Kasumi-1 (cell line): ENCODE measurements at regions not wholly inside any gene's neighbourhood (a gene's known extent, or its start where the extent isn't known, plus 50 kb on each side); places are given as distances from the start of the nearest gene placed in this dataset.
"Not testable (repeated sequence)": the region's sequence is repeated elsewhere in the genome, so short reads cannot be mapped to it uniquely, and the experiment has no call there.

Experiments
- DNase-seq, 2 experiments: peaks; one replicate each; lab custom pipeline; 2025; lab: John Stamatoyannopoulos, UW

GRCh38 chr10:108598831-108599230 lies 1324.5 kb downstream of the XPNPEP1 start:
- no peak for DNase-seq

GRCh38 chr10:108598320-108598695 lies 1325.0 kb downstream of the XPNPEP1 start:
- no peak for DNase-seq

- no peak for DNase-seq
Observed at GRCh38 chr10:108597657-108598319, 1325.5 kb downstream of the XPNPEP1 start.

GRCh38 chr10:108597031-108597430 lies 1326.3 kb downstream of the XPNPEP1 start:
- DNase-seq, result no peak

- DNase-seq, result no peak
Observed at GRCh38 chr10:108592956-108593355, 1330.4 kb downstream of the XPNPEP1 start.

GRCh38 chr10:108591417-108591816 lies 1331.9 kb downstream of the XPNPEP1 start:
- no peak for DNase-seq

GRCh38 chr10:108586424-108586823 lies 1336.9 kb downstream of the XPNPEP1 start:
- no peak for DNase-seq

GRCh38 chr10:108583877-108584276 lies 1339.4 kb downstream of the XPNPEP1 start:
- DNase-seq, result no peak

- DNase-seq, result no peak
Observed at GRCh38 chr10:108582888-108583287, 1340.4 kb downstream of the XPNPEP1 start.

GRCh38 chr10:108582387-108582786 lies 1340.9 kb downstream of the XPNPEP1 start:
- no peak for DNase-seq

- DNase-seq, result no peak
Observed at GRCh38 chr10:108578258-108578657, 1345.1 kb downstream of the XPNPEP1 start.

GRCh38 chr10:108574233-108574632 lies 1349.1 kb downstream of the XPNPEP1 start:
- no peak for DNase-seq

- no peak for DNase-seq
Observed at GRCh38 chr10:108568824-108569223, 1354.5 kb downstream of the XPNPEP1 start.

GRCh38 chr10:108567899-108568752 lies 1355.2 kb downstream of the XPNPEP1 start:
- no peak for DNase-seq

GRCh38 chr10:108566316-108567107 lies 1356.8 kb downstream of the XPNPEP1 start:
- DNase-seq, result no peak

GRCh38 chr10:108562105-108562504 lies 1361.2 kb downstream of the XPNPEP1 start:
- DNase-seq, result no peak

GRCh38 chr10:108561649-108562048 lies 1361.7 kb downstream of the XPNPEP1 start:
- DNase-seq, result no peak

GRCh38 chr10:108560488-108560887 lies 1362.8 kb downstream of the XPNPEP1 start:
- no peak for DNase-seq

GRCh38 chr10:108556186-108556585 lies 1367.1 kb downstream of the XPNPEP1 start:
- DNase-seq, result no peak

- DNase-seq, result no peak
Observed at GRCh38 chr10:108545921-108546320, 1377.4 kb downstream of the XPNPEP1 start.

GRCh38 chr10:108544500-108545120 lies 1378.7 kb downstream of the XPNPEP1 start:
- peak; percentile 61 for DNase-seq

GRCh38 chr10:108533551-108533950 lies 1369.0 kb upstream of the SORCS1 start:
- DNase-seq, result not testable (repeated sequence)
